Stimulated activated CD4-positive, alpha-beta T cell treated with anti-CD3 and anti-CD28 coated beads, Interleukin-1b, Interleukin-23, amount 100 ng/mL, for 24 hours (primary cell): ENCODE measurements at regions not wholly inside any gene's neighbourhood (a gene's known extent, or its start where the extent isn't known, plus 50 kb on each side); places are given as distances from the start of the nearest gene placed in this dataset.

Source experiments
- DNase-seq, 4 experiments: peaks; one replicate each; pipeline ENCODE4 v3.0.0-alpha.2; 2020; ENCODE audit warnings: low read depth in 4 of 4, low spot score in 1 of 4

GRCh38 chr5:74105126-74105780, 479.3 kb downstream of the ARHGEF28 start:
- no peak for DNase-seq

GRCh38 chr5:74103131-74104023, 477.4 kb downstream of the ARHGEF28 start:
- DNase-seq = no peak

- no peak for DNase-seq
These were observed 474.3 kb downstream of the ARHGEF28 start for GRCh38 chr5:74100268-74100665.

- no peak for DNase-seq
These were observed 473.7 kb downstream of the ARHGEF28 start for GRCh38 chr5:74099538-74100267.

GRCh38 chr5:74098941-74099340, 472.9 kb downstream of the ARHGEF28 start:
- no peak for DNase-seq

GRCh38 chr5:74098456-74098855, 472.5 kb downstream of the ARHGEF28 start:
- DNase-seq = no peak

GRCh38 chr5:74096325-74096724, 470.3 kb downstream of the ARHGEF28 start:
- DNase-seq = no peak

- no peak for DNase-seq
These were observed 469.9 kb downstream of the ARHGEF28 start for GRCh38 chr5:74095871-74096270.

- DNase-seq = no peak
These were observed 468.7 kb downstream of the ARHGEF28 start for GRCh38 chr5:74094782-74095108.

GRCh38 chr5:74094096-74094781, 468.2 kb downstream of the ARHGEF28 start:
- no peak for DNase-seq

- DNase-seq = no peak
These were observed 467.6 kb downstream of the ARHGEF28 start for GRCh38 chr5:74093561-74093960.

- no peak for DNase-seq
These were observed 466.8 kb downstream of the ARHGEF28 start for GRCh38 chr5:74092766-74093165.

- DNase-seq = no peak
These were observed 459.8 kb downstream of the ARHGEF28 start for GRCh38 chr5:74085782-74086181.

- DNase-seq = no peak
These were observed 459.2 kb downstream of the ARHGEF28 start for GRCh38 chr5:74085186-74085585.

GRCh38 chr5:74083096-74083791, 457.2 kb downstream of the ARHGEF28 start:
- DNase-seq = no peak

GRCh38 chr5:74082512-74083055, 456.6 kb downstream of the ARHGEF28 start:
- no peak for DNase-seq

GRCh38 chr5:74081126-74081525, 455.1 kb downstream of the ARHGEF28 start:
- DNase-seq = no peak

- no peak for DNase-seq
These were observed 454.1 kb downstream of the ARHGEF28 start for GRCh38 chr5:74079971-74080556.

- DNase-seq = no peak
These were observed 449.8 kb downstream of the ARHGEF28 start for GRCh38 chr5:74075501-74076484.
